Type B pancreatic cell (in vitro differentiated cells): ENCODE measurements at regions not wholly inside any gene's neighbourhood (a gene's known extent, or its start where the extent isn't known, plus 50 kb on each side); places are given as distances from the start of the nearest gene placed in this dataset.

Experiments used
- DNase-seq: peaks from one replicate; pipeline ENCODE4 v3.0.0; 2021; ENCODE audit warnings: mixed read lengths; ENCODE audit not compliant: unreplicated experiment; ENCODE audit errors: extremely low spot score
- H3K27ac Mint-ChIP-seq: 2 replicates; pipeline ENCODE4 v1.8.0; 2021; ENCODE audit warnings: mild to moderate bottlenecking, mixed read lengths
- H3K27me3 Mint-ChIP-seq: 2 replicates; pipeline ENCODE4 v1.8.0; 2021; ENCODE audit warnings: mixed read lengths
- H3K36me3 Mint-ChIP-seq: 2 replicates; pipeline ENCODE4 v1.8.0; 2021; ENCODE audit warnings: mixed read lengths
- H3K4me1 Mint-ChIP-seq: one replicate; pipeline ENCODE4 v1.8.0; 2021; ENCODE audit warnings: mixed read lengths; ENCODE audit not compliant: unreplicated experiment
- H3K4me3 Mint-ChIP-seq: 2 replicates; pipeline ENCODE4 v1.8.0; 2021; ENCODE audit warnings: mild to moderate bottlenecking, mixed read lengths
- H3K9me3 Mint-ChIP-seq: 2 replicates; pipeline ENCODE4 v1.8.0; 2021; ENCODE audit warnings: mixed read lengths
- CTCF ChIP-seq: fragments of 200-600 bp; sonication (generic); conservative IDR thresholded peaks from 2 replicates; pipeline ENCODE4 v1.5.0; 2021; ENCODE audit warnings: antibody characterized with exemption, mild to moderate bottlenecking

GRCh38 chr11:80559942-80560341 lies 1119.1 kb upstream of the TENM4 start:
- no peak for TF ChIP-seq CTCF
- H3K4me1 Mint-ChIP-seq, result no peaks in the 10 kb centered on the region

GRCh38 chr11:80553565-80553964 lies 1112.7 kb upstream of the TENM4 start:
- H3K27ac Mint-ChIP-seq, result no peak overlapping the region
- no peaks in the 10 kb centered on the region for H3K36me3 Mint-ChIP-seq
- H3K4me3 Mint-ChIP-seq, result no peak overlapping the region
- H3K4me1 Mint-ChIP-seq, result no peaks in the 10 kb centered on the region
- no peaks in the 10 kb centered on the region for H3K9me3 Mint-ChIP-seq
- TF ChIP-seq CTCF, result no peak
- DNase-seq, result no peak
- peaks cover 26% of the 10 kb centered on the region for H3K27me3 Mint-ChIP-seq

More at GRCh38 chr11:80559942-80560341, 1119.1 kb upstream of the TENM4 start:
- no peaks in the 10 kb centered on the region for H3K9me3 Mint-ChIP-seq
- DNase-seq, result no peak
- peaks cover 11% of the 10 kb centered on the region for H3K27me3 Mint-ChIP-seq
- no peaks in the 10 kb centered on the region for H3K36me3 Mint-ChIP-seq
- no peak overlapping the region for H3K4me3 Mint-ChIP-seq
- H3K27ac Mint-ChIP-seq, result no peak overlapping the region

GRCh38 chr11:80542704-80543103 lies 1101.9 kb upstream of the TENM4 start:
- Mint-ChIP-seq H3K36me3 (no peaks in the 10 kb centered on the region), H3K9me3 (peaks cover 9% of the 10 kb centered on the region), H3K27ac (no peak overlapping the region), H3K27me3 (peaks cover 15% of the 10 kb centered on the region), H3K4me1 (no peaks in the 10 kb centered on the region), H3K4me3 (no peak overlapping the region)
- no peak for TF ChIP-seq CTCF
- no peak for DNase-seq

DNA sequence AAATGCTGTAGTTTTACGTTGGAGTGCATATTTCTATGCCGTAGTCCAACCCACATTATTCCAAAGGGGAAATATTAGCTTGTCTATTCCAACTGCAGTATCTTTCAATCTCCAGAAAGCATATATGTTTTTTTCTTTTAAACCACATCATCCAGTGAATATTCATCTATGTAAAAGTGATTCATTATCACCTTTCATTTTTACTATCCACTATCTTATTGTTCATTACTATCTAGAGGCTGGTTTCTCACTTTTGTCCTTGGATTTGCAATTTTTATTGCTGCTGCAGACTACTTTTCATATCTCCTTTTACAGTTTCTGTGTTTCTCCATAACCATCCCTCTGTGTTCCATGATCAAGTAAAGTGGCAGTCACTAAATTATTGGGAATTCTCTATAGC lies 1097.2 kb upstream of the TENM4 start:
- Mint-ChIP-seq H3K9me3 (peaks cover 15% of the 10 kb centered on the region), H3K27me3 (peaks cover 3% of the 10 kb centered on the region), H3K36me3 (no peaks in the 10 kb centered on the region), H3K27ac (no peak overlapping the region), H3K4me3 (no peak overlapping the region), H3K4me1 (no peaks in the 10 kb centered on the region)
- DNase-seq, result no peak
- TF ChIP-seq CTCF, result no peak

DNA sequence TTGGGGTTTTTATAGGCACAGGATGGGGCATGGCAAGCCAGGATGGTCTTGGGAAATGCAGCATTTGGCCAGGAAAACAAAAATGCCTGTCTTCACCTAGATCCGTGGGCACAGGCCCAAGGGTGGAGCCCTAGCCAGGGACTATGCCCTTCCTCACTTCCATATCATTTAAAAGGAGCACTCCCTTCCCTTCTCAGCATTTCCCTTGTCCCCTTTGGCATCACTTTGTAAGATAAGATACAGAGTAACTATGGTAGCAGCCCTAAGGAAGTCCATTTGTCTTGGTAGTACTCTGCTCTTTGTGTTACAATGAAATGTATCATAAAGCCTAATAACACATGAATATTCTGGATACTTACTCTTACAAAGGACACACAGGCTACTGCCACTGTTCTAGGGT lies 1092.6 kb upstream of the TENM4 start:
- TF ChIP-seq CTCF, result no peak
- no peak for DNase-seq
- H3K4me3 Mint-ChIP-seq, result no peak overlapping the region
- H3K27me3 Mint-ChIP-seq, result peaks cover 3% of the 10 kb centered on the region
- no peaks in the 10 kb centered on the region for H3K4me1 Mint-ChIP-seq
- no peaks in the 10 kb centered on the region for H3K36me3 Mint-ChIP-seq
- H3K9me3 Mint-ChIP-seq, result peaks cover 11% of the 10 kb centered on the region
- H3K27ac Mint-ChIP-seq, result no peak overlapping the region

DNA sequence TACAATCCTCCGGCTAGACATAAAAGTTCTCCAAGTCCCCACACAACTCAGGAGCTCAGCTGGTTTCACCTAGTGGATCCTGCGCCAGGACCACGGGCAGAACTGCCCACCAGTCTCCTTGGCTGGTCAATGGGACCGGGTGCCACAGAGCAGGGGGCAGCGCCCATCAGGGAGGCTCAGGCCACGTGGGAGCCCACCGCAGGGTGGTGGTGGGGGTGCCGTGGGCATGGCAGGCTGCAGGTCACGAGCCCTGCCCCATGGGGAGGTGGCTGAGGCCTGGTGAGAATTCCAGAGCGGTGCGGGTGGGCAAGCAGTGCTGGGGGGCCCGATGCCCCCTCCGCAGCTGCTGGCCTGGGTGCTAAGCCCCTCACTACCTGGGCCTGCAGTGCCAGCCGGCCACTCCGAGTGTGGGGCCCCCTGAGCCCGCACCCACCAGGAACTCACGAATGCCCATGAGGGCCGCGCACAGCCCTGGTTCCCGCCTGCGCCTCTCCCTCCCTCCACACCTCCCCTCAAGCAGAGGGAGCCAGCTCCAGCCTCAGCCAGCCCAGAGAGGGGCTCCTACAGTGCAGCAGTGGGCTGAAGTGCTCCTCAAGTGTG lies 1091.9 kb upstream of the TENM4 start:
- Mint-ChIP-seq H3K4me1 (no peaks in the 10 kb centered on the region), H3K36me3 (no peaks in the 10 kb centered on the region), H3K4me3 (no peak overlapping the region), H3K27me3 (peaks cover 3% of the 10 kb centered on the region), H3K27ac (no peak overlapping the region), H3K9me3 (peaks cover 11% of the 10 kb centered on the region)
- DNase-seq, result no peak
- TF ChIP-seq CTCF, result no peak
